ENCODE measurements at regions not wholly inside any gene's neighbourhood (a gene's known extent, or its start where the extent isn't known, plus 50 kb on each side); places are given as distances from the start of the nearest gene placed in this dataset.

DNA sequence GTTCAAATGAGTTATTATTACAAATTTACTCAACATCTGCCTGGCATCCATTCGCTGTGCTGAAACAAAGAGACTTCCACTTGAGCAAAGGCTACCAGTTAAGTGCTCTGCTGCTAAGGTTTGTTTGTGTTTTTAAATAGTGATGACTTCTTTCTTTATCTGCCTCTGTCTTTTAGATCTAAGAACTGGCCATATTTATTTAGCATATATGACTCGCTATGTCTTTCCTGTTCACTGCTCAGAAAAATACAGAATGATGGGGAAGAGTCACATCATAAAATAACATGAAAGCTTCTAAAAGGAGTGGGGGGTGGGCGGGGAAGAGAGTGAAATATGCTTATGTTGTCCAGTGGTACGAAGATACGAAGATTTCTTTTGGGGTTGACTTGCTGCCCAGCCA is 322.2 kb downstream of the GPAT3 start:
- no peak for DNase-seq (ENCODE audit: low read depth)

DNA sequence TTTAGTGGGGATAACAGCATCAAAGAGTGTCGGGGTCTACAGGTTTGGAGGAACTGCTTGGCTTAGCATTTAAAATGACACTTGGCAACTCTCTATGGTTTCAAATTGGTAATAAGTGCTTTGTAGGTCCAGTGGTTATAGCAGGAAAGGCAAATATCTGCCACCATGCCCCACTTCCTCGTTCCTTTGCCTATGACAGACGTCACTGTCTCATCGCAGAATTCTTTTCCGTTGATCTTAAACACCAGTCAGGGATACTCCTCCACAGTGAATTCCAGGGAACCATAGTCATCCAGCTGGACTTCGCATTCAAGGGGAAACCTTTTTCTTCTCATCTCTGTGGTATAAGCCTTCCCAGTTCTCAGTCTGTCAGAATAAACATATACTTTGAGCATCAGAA is 319.1 kb downstream of the GPAT3 start:
- DNase-seq (ENCODE audit: low read depth), result peak; percentile 81

DNA sequence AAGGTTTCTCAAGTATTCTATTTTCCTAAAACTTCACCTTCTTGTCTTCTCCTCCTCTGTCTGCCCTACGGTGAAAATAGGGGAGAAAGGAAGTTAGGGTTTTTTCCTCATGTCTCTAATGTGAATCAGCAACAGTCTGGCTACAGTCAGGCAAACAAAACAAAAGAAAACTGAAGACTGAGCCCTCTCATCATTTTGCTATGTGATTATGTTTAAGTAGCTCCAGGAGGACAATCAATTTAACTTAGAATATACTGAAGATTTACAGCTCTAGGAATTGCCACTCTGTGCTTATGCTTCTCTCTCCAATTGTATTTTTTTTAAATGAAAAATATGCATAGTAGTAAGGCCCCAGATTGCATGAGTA is 316.2 kb downstream of the GPAT3 start:
- peak; percentile 55 for DNase-seq (ENCODE audit: low read depth)

DNA sequence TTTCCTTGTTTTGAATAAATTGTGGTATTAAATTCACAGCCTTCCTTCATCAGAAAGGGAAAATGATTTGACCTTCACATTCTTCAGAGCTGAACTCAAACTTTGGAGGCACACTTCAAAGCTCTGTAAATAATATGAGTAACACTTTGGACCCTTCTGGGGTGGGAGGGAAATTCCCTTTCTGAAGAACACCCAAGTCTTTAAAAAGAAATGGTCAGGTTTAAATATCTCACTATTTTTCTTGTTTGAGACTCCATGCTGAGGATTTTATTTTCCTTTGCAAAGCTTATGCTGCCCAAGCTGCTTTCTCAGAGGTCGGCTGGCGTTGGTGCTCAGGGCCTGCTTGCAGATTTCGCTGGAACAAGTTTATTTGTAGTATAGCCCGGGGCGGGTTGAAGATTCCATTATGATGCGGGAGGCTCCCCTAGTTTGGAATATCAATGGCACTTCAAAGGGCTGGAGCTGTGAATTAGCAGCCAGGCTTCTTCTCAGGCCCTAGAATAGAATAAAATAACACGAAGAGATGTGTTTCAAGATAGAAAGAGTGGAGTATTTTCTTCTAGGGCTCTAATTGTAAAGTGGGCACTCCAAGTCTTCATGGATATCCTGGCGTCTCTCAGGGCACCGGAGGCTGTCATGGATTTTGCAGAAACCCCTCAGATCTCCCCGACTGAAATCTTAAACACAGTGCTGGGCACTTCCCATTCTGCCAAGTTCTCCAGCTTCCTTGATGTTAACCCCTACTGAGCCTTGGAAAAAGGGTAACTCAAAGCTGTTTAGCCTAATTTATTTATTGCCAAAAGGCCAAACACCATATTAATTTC is 315.6 kb downstream of the GPAT3 start:
- peak; percentile 67 for DNase-seq (ENCODE audit: low read depth)

DNA sequence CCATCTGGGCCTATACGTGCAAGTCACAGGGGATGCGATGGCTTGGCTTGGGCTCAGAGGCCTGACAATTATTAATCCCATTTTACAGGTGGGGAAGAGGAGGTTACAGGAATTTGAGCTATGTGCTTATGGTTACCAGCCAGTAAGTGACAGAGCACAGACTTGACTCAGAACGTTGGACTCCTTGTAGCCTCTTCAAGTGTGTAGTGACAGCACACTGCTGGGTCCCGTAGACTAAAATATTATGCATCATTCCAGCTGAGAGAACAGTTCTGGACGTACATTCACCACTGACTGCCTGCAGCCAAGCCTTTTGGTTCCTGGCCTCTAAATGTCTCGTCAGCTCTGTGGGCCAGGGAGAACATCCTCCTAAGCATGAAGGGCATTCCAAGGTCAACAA is 314.5 kb downstream of the GPAT3 start:
- peak; percentile 27 for DNase-seq (ENCODE audit: low read depth)

DNA sequence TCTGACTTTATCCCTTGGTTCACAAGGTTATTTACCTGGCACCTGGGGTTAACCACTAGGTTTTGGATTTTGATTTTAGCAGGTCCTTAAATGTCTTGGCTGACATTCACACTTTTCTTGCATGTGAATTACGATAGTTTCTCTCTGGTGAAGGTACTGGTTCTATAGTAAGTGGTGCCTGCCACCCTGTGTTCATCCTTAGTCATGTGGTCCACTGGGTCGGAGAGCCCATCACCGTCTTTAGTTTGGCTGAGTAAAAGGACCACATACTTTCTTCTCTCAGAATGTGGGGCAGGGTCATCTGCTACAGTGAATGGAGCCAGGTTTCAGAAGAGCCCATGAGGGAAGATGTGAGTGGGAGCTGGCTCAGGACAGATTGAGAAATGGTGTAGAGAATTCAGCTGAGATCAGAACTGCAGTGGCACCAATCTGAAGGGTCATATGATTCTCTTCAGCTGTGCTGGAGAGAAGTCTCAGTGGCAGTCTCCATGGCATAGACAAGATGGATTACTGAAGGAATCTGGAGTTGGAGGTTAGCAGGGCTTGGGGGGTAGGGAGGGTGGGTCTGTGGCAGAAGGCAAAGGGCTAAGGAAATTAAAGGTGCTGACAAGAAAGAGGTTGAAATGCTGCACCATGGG is 310.4 kb downstream of the GPAT3 start:
- no peak for DNase-seq (ENCODE audit: low read depth)

DNA sequence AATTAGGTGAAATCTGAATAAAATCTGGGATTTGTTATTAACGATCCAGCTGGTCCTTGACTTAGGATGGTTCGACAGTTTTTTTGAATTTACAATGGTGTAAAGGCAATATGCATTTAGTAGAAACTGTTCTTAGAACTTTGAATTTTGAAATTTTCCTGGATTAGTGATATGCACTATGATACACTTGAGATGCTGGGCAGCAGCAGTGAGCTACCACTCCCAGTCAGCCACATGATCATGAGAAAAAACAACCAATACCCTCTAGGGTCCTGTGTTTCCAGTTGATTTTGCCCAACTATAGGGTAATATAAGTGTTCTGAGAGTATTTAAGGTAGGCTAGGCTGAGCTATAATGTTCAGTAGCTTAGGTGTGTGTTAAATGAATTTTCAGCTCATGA is 303.7 kb downstream of the GPAT3 start:
- DNase-seq (ENCODE audit: low read depth), result no peak

DNA sequence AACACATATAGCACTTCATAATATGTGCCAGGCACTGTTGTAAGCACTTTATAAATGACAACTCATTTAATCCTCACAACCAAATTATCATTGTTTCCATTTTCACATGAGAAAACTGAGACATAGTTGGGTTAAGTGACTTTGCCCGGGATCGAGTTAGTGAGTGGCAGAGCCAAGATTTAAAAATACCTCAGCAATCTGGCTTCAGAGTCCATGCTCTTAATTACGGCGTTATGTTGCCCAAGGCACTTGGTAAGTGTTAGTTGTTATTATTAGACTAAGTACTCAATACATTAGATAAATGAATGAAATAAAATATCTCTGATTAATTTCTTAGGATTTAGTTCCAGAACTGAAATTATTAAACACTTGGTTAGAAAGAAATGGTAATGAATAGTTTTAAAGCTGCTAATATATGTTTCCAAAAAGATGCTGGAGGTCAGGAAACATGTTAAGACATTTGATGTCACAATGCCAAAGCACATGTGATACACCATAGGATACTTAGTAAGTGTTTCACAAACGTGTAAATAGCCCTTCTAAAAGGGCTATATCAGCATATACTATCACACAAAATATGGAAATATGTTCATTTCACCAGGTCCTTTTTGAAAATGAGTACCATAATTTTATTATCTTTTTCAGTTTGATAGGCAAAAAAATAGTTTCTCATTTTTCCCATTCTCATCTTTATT is 301.9 kb downstream of the GPAT3 start:
- DNase-seq (ENCODE audit: low read depth), result no peak

DNA sequence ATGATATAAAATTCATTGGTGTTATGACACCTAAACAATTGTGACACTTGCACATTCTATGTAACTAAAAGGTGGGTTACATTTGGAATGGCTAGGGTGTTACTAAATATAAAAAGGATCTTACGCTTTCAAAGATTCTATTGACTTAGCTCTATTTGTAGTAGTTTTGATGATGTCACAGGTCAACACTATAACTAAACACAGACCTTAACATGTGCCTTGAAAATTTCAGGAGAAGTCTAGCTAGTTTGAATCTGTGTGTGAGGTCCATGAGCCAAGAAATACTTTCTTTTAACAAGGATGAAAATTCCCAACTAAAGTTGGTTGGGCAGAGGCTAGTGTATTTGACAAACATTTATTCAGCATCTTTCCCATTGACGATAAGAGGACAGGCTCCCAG is 298.0 kb downstream of the GPAT3 start:
- DNase-seq (ENCODE audit: low read depth), result no peak

DNA sequence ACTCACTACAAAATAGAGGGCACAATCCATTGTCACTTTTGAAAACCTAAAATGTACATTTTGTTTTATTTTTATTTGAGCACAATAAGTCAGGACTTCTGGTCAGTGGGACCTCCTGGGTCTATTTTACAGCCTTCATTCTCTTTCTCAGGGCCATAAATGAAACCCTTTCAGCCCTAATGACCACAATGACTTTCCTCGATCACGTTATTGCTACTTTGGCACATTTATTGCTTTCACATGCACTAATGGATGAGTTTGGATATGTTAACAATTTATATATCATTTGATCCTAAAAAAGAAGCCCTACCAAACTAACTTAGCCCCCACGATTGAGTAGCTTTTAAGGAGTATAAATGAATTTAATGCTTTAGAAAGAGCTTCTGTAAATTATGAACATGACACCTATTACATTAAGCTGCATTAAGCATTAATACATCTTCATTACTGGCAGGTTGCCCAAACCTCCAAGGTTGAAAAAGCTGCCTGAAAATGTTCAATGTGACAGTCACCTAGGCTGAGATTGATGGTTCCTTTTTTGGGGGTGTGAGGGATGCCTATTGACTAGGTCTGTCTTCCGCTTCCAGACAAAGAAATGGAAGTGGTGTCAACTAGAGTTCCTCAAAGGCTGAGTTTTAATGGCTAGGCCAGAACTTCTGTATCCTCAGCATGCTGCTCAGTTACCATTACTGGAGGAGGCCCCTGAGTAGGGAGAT is 296.4 kb downstream of the GPAT3 start:
- DNase-seq (ENCODE audit: low read depth), result no peak

DNA sequence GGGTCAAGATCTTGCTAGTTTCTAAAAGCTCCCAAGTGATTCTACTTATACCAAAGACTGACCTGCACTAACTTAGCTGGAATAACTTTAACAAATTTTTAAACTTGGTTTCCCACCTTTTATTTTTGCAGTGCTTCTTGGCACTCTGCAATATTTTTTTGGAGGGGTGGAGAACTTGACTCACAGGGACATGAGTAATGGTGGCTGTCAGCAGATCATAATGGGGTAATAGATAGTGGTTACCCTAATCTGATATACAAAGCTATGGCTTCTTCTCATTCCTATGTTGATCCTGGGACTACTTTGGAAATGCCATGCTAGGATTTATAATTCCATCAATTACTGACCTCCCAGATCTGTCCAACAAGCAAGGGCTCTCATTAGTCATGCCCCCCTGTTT is 295.7 kb downstream of the GPAT3 start:
- peak; percentile 3 for DNase-seq (ENCODE audit: low read depth)

DNA sequence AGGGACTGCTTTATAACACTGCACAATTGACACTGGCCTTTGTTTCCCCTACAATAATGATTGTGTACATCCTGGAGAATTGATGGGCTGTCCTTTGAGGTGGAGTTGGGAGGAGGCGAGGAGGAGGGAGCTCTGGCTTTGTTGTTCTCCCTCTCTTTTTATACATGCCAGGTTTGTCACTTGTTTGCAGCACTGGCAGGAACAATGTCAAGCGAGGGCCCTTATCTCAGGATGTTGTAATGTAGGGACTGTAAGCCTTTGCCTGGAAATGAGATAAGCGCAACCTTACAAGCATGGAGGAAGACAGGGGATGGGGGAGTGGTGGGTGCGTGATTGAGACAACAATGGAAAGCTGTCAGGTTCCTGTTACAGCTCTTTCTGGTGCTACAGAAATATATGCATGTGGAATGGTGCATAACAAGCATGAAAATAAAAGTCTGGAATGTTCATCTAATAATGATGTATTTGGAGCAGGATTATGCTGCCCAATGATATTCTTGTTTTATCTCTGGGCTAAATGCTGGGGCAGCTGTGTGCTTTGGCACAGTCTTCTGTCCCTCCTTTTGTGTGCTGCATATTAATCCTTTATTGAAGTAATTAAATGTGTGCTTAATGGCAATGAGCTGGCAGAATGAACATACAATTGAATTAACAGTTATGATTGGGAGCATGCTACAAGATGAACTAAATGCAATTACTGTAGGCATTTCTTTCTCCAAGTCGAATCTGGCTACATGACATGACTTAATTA is 294.4 kb downstream of the GPAT3 start:
- no peak for DNase-seq (ENCODE audit: low read depth)

DNA sequence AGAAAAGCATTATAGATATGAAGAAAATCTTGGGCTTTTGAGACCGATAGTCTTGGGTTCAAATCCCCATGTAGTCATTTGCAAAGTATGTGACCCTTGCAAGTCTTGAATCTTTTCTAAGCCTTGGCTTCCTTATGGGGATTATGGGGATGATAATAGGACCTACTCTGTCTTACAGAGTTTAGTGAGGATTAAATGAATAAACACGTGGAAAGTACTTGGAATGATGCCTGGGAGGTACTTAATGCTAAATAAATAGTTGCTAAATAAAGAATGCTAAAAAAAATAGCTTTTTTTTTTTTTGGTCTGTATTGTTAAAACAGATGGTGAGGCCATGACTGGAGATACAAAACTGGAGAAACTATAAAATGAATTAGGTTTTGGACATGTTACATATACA is 292.7 kb downstream of the GPAT3 start:
- no peak for DNase-seq (ENCODE audit: low read depth)

DNA sequence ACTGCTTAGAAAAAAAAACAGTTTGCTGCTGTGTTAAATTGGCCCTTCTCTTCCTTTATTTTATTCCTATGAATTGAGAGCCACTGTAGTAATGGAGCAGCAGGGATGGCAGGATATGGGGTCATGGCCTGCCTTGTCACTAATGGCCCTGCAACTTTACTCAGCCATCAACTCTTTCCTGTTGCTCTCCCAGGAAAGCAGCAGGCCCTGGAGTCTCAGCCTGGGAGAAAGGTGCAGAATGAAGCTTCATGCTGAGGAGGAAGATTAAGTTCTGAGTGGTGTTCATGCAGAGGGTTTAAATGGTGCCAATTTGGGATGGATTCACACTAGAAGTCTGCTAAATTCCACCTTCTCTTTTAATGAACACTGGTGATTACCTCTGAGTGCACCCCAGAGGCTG is 285.6 kb downstream of the GPAT3 start:
- DNase-seq (ENCODE audit: low read depth), result no peak

DNA sequence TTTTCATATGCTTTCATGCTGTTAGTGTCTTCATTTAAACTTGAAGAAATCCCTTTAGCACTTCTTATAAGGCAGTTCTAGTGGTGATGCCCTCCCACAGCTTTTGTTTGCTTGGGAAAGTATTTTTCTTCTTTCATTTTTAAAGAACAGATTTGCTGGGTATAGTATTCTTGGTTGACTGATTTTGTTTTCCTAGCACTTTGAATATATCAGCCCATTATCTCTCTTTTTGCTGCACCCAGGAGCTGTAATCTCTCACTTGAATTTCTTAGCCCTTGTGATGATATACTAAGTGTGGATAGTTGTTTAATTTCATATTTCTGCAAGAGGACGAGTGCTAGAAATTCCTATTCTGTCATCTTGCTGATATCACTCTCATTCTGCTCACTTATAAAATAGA is 283.7 kb downstream of the GPAT3 start:
- DNase-seq (ENCODE audit: low read depth), result no peak

DNA sequence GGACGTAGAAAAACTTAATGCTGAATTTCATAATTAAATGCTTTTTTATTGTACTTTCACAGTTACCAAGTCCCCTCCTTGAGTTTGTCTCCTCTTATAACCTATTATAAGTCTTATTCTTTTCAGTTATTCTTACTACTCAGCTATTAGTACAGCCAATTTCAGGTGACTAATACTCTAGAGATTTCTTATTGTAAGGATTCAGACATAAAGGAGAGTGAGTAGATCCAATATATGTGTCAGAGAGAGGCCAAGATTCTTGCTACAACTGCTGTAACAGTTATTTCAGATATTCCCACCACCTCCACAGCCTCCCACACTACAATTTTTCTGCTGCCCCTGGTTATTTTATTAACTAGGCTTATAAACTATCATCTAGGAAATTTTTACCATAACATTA is 274.5 kb downstream of the GPAT3 start:
- no peak for DNase-seq (ENCODE audit: low read depth)

DNA sequence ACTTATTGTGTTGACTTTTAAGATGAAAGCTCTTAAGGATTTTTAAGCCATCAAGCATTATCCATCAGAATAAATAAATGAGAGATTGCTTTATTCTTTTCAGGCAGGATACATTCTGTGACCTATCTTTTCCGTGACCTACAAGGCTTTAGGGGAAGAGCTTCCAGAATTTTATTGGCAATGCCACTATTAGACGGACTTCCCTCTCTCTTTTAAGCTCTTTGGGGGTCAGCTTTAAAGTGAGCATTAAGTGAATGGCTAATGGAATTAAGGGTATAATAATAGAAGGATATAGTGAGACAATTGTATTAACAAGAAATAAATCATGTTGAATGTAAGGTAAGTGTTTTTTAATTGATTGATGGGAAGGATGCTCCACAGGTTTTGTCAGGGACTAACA is 273.7 kb downstream of the GPAT3 start:
- no peak for DNase-seq (ENCODE audit: low read depth)

DNA sequence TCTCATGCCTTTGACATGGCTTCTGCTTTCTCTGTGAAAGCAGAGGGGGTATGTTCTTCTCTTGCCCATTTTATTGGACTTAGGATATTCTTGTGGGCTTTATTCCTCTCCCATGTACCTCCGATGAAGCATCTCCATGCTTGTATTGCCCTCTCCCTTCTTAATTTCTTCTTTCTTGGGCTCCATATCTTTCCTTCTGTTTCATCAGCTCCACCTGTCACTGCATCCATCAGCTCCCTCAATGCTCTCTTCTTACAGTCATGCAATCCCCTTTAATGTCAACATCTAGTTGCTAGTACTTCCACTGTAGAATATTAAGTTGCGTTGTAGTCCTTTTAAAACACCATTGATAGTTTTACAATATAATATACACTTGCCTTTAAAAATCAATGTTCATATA is 257.6 kb downstream of the GPAT3 start:
- DNase-seq (ENCODE audit: low read depth), result no peak

DNA sequence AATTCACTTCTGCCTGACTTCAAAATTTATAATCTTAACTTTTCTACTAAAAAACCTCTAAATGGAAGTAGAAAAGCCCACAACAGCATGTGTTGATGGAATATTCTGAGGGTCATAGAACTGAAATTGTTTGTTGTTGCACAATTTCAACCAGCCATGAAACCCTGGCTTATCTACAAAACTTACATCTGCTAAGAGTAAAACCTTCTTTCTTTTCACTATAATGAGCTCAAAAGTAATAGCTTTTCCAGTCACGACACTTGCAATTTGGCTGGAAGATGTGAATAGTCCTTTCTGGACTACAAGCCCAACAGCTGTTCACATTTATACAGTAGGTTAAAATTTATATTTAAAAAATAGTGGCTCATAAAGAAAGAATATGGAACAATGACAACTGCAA is 250.0 kb downstream of the GPAT3 start:
- DNase-seq (ENCODE audit: low read depth), result no peak

DNA sequence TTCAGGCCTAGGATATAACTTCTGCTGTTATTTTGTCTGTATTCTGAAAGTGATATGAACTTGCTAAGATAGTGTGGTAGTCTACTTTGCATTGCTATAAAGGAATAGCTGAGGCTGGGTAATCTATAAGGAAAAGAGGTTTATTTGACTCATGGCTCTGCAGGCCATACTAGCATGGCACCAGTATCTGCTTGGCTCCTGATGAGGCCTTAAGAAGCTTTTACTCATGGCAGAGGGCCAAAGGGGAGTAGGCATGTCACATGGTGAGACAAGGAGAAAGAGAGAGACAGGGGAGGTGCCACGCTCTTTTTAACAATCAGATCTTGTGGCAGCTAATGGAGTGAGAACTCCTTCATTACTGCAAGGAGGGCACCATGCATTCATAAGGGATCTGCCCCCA is 247.3 kb downstream of the GPAT3 start:
- DNase-seq (ENCODE audit: low read depth), result no peak

DNA sequence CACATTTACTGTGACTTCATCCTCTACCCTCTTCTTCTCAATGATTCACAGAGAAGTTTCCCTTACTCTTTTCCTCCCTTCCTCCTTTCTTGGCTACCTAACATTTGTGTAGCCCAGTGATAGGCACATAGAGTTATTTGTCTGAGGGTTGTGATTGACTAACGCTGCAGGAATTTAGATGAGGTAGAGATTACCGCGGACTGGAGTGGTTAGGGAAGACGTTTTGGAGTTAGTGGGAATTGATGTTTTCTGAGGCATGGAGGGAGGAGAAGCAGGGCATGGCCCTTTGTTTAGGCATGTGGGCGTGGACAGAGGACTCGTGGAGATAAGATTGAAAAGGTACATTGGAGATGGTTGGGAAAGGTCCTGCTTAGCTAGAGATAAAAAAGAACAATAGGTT is 246.7 kb downstream of the GPAT3 start:
- peak; percentile 18 for DNase-seq (ENCODE audit: low read depth)

DNA sequence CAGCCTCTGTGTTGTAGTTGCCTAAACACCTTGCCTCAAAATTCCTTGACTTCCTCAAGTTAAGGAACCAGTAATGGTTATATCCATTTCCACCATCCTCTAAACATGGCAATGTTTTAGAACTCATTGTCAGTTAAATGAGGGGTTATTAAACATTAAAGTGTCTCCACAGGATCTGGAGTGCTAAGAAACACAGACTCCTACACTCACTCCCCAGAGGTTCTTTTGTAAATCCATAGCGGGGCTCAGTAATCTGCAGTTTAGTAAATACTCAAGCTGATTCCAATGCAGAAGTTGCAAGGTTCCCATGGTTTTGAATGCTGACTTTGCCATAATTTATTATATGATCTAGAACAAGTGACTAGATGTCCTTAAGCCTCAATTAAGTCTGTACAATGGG is 245.5 kb downstream of the GPAT3 start:
- DNase-seq (ENCODE audit: low read depth), result no peak
